GM19452 (cell line): ENCODE measurements at regions not wholly inside any gene's neighbourhood (a gene's known extent, or its start where the extent isn't known, plus 50 kb on each side); places are given as distances from the start of the nearest gene placed in this dataset.
"Not testable (repeated sequence)": the region's sequence is repeated elsewhere in the genome, so short reads cannot be mapped to it uniquely, and the experiment has no call there.

Experiments used
- ATAC-seq: cut with Tn5 transposase; IDR thresholded peaks from one replicate; pipeline ENCODE4 v1.9.1; 2021; ENCODE audit not compliant: unreplicated experiment

DNA sequence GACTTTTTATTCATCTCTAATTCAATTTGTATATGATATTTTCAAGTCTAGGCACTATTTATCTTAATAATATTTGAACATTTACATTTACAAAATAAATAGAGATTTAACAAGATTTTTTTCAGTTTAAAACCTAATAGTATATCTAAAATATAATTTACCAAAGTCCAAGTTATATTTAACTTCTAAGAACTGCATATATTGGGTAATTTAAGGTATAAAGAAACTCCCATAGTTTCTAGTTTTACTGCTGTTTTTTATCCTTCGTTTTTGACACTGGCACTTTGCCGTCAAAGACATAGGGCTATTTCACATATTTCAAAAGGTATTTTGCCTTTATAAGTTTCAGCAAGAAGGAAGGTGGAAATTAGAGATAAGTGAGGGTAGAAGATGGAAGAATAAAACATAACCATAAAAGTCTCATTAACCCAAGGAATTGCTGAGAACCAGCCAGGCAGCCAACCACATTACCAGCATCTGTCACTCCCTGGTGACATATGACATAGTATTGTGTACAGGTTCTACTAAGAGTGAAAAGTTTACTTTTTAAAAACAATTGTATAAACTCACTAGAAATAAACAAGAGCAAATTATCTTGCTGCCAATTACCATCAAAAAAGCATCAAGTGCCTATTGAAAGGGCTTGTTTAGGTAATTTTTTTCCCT is 251.5 kb downstream of the NSUN3 start:
- no peak for ATAC-seq

- no peak for ATAC-seq
Observed at GRCh38 chr3:94317017-94317416, 254.2 kb downstream of the NSUN3 start.

DNA sequence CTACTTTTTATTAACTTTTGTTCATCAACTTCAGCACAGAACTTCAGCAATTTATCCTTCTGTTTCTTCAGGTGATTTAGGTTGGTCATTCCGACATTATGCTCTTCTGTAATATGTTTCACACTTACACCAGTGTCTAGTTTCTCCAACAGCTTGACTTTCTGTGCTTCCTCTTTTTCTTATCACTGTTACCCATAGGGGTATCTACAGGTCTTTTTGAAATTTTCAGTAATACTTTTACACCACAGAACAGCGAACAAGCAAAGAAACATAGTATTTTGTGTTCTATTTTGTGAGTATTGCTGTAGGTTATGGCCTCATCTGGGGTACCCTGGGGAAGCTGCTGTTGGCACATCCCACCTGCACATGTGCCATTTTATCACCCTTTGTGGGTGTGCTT is 260.7 kb downstream of the NSUN3 start:
- no peak for ATAC-seq

GRCh38 chr3:94331831-94332230 is 269.0 kb downstream of the NSUN3 start:
- no peak for ATAC-seq

- no peak for ATAC-seq
Observed at GRCh38 chr3:94336046-94336753, 273.3 kb downstream of the NSUN3 start.

- no peak for ATAC-seq
Observed at GRCh38 chr3:94345101-94345500, 282.2 kb downstream of the NSUN3 start.

GRCh38 chr3:94349310-94349878 is 286.5 kb downstream of the NSUN3 start:
- no peak for ATAC-seq

GRCh38 chr3:94356581-94356980 is 293.7 kb downstream of the NSUN3 start:
- ATAC-seq = no peak

- ATAC-seq = no peak
Observed at GRCh38 chr3:94359996-94360395, 297.1 kb downstream of the NSUN3 start.

- no peak for ATAC-seq
Observed at GRCh38 chr3:94360987-94361386, 298.1 kb downstream of the NSUN3 start.

- no peak for ATAC-seq
Observed at GRCh38 chr3:94362393-94362792, 299.5 kb downstream of the NSUN3 start.

- ATAC-seq = no peak
Observed at GRCh38 chr3:94365006-94365405, 302.1 kb downstream of the NSUN3 start.

- no peak for ATAC-seq
Observed at GRCh38 chr3:94372026-94372425, 309.2 kb downstream of the NSUN3 start.

DNA sequence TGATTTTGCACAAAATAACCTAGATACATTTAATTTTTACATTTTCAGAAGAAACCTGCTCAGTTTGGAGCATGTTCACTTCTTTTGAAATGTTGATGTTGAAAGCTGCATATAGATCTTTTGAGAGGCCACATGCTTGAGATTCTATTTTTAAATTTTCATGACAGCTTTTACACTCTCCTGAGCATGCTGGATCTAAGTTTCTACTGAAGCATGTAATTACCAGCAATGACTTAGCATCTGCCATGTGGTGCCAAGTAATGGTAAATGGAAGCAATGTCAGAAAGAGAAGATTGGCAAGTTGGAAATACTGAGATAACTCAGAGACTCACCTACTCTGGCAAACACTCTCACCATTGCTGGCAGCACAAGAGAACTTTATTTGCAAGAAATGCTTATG is 310.6 kb downstream of the NSUN3 start:
- ATAC-seq = no peak

DNA sequence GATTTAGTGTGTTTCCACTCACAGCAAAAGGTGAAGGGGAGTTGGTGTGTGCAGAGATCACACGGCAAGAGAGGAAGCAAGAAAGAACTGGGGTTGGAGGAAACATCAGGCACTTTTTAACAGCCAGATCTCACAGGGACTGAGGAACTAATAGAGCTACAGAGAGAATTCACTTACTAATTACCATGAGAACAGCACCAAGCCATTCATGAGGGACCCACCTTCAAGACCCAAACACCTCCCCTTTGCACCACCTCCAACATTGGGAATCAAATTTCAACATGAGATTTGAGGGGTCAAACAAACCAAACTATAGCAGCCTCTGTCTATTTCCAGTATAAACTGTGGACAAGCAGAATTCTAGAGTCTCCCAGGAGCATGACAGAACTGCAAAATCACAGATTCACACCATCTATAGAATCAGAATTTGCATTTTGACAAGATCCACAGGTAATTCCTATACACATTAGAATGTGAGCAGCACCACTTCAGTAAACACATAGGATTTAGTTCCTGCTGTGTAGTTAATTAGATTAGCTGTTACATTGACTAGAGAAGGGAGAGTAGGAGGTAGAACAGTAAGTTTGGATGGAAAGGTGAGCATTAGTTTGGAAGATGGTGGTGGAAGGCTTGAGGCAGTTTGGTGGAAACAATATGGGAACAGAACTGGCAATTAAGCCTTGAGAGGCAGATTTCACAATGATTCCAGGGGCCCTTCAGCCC is 311.7 kb downstream of the NSUN3 start:
- no peak for ATAC-seq

DNA sequence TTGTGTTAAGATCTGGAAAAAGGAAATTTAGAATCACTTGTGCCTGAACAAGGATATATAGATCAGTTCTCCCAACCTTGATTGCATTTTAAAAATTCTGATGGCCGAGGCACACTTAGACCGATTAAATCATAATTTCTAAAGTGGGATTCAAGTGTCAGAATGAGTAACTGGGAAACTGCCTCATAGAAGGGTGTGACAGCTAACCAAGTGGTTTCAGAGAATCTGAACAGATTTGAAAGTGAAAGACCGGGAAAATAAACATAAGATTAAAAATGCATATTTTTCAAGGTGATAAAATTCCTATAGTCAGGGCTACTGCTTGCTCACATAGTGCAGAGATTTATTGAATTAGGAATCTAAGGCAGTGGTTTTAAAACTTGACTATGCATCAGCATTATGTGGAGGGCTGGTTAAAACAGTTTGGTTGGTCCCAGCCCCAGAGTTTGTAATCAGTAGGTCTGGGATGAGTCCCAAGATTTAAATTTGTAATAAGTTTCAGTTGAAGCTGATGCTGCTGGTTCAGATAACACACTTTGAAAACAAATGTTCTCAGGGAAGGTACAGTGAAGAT is 314.3 kb downstream of the NSUN3 start:
- ATAC-seq = not testable (repeated sequence)

DNA sequence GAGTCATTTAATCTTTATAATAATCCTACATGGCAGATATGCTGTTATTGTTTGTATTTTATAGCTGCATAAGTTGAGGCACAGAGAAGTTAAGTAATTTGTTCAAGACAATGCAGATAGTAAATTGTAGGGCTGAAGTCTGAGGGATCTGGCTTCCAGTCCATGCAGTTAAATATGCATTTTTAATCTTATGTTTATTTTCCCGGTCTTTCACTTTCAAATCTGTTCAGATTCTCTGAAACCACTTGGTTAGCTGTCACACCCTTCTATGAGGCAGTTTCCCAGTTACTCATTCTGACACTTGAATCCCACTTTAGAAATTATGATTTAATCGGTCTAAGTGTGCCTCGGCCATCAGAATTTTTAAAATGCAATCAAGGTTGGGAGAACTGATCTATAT is 315.0 kb downstream of the NSUN3 start:
- ATAC-seq = not testable (repeated sequence)

- no peak for ATAC-seq
Observed at GRCh38 chr3:94378322-94378721, 315.5 kb downstream of the NSUN3 start.

- no peak for ATAC-seq
Observed at GRCh38 chr3:94379264-94379663, 316.4 kb downstream of the NSUN3 start.

GRCh38 chr3:94394885-94395284 is 332.0 kb downstream of the NSUN3 start:
- no peak for ATAC-seq

DNA sequence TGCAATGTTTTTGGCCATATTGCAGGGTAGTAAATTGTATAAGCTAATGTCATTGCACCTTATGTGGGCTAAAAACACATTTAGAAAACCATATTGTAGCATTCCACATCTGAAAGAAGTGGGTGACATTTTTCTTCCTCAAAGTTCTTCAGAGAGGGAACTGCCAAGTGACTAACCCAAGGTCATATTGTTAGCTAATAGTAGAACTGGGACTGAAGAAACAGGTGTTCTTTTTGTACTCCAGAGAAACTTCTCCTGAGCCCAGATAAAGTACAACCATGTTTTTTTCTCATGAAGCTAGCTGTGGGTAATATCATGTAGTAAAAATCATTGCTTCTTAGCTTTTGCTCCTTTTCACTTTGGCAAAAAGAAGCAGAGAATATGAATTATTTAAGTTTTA is 333.0 kb downstream of the NSUN3 start:
- no peak for ATAC-seq
